NCI-H446 (cell line): ENCODE measurements at regions not wholly inside any gene's neighbourhood (a gene's known extent, or its start where the extent isn't known, plus 50 kb on each side); places are given as distances from the start of the nearest gene placed in this dataset.

Experiments
- DNase-seq, 2 experiments: peaks; one replicate each; lab custom pipeline; 2025; lab: John Stamatoyannopoulos, UW

DNA sequence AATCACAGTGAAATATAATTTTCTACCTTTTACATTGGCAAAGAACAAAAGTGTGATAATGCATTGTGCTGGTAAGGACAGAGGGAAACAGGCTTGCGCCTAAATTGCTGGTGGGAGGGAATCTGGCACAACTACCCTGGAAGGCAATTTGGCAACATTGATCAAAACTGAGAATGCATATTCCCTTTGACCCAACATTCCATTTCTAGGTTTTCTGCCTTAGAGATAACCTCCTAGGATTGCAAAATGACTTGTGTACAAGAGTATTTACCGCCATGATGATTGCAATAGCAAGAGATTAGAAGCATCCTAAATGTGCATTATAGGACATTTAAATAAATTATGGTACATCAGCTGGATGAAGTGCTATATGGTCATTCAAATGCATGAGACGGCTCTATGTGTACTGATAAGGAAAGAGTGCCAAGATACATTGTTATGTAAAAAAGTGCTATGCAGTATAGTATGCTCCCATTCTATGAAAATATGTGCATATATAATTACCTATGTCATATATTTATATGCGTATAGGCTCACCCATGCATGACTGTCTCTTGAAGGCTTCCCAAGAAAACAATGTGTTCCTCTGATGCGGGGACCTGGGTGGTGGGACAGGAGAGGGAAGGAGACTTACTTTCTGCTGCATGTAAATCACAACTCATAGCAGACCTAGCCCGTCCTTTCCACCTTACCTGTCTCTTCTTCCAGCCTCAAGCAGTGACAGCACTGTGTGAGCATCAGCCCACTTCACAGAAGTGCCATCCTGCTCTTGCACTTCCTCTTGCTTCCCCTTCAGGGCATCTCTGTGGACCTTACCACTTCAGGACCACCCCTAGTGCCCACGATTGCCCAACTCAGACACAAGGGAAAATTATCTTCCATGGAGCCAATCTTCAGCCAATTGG, 249.9 kb upstream of the TLE3 start:
- no peak for DNase-seq

- DNase-seq, result no peak
Measured at GRCh38 chr15:70345251-70346019, 247.7 kb upstream of the TLE3 start.

- DNase-seq, result no peak
Measured at GRCh38 chr15:70344666-70345065, 246.9 kb upstream of the TLE3 start.

GRCh38 chr15:70343961-70344621, 246.4 kb upstream of the TLE3 start:
- DNase-seq, result no peak

DNA sequence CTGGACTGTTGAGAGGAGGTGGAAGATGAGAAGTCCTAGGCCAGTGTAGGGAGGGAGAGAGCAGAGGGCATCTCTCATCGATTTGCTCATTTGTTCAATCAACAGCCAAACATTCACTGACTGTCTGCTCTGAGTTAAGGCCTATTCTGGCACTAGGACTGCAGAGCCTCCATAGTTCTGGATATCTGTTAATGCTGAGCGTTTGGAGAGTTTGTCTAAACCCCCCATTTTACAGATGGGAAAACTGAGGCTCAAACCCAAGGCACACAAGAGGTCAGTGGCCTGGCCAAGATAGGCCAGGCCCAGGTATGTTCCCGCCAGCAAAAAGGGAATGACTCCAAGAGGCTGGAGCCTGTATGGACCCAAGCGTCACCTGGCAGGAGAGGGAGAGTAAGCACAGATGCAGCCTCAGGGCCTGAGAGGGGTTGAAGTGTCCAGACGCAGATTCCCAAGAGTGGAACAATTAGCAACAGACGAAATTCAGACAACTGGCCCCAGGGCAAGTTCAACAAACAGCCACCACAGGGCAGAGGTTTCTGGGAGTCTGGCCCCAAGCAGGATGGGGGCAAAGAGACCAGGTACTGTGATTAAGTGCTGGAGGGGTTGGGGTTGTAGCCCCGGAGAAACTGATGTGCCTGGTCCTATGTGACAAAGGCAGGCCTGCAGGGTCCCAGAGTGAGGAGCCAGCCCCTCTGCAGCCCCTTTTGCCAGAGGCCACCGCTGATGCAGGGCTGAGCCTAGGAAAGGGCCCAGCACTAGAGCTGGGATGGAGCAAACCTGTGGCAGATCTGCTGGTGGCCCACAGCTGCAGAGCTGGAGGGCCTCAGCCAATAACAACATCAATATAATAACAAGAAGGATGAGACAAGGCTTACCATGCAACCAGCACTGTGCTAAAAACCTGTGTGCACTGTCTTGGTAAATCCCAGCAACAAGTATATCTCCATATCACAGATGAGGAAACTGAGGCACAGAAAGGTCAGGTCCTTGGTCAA, 245.1 kb upstream of the TLE3 start:
- DNase-seq, result no peak

- DNase-seq, result no peak
Measured at GRCh38 chr15:70342141-70342540, 244.4 kb upstream of the TLE3 start.

GRCh38 chr15:70341566-70341965, 243.8 kb upstream of the TLE3 start:
- DNase-seq, result no peak

GRCh38 chr15:70340494-70340870, 242.8 kb upstream of the TLE3 start:
- DNase-seq, result no peak

GRCh38 chr15:70339571-70340493, 242.1 kb upstream of the TLE3 start:
- no peak for DNase-seq

- DNase-seq, result no peak
Measured at GRCh38 chr15:70337277-70338186, 239.8 kb upstream of the TLE3 start.

DNA sequence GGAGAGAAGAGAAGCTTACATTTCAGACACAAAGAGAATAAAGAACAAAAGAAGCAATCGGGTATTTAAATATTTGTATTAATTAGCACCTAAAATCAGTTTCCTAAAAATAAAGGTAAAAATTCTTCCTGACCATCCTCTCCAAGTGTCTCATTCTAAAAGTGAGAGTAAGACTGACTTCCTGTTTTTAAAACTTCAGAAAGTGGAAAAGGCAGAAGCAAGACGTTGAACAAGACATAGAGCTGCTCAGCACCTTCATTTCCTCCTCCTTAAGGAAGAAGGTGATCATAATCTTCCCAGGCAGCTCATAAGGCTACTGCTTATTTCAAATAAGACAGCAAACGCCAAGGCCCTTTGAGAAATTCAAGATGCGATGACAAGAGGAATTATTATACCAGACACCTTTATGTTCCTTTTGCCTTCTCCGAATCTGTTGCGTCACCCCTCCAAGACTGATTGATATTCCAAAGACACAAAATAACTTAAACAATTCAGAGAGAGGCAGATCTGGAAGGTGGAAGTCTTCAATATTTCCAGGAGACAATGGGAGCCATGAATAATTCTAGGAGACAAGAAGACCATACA, 238.8 kb upstream of the TLE3 start:
- DNase-seq, result no peak

- DNase-seq, result no peak
Measured at GRCh38 chr15:70334286-70334685, 236.6 kb upstream of the TLE3 start.

- DNase-seq, result no peak
Measured at GRCh38 chr15:70329179-70329578, 231.5 kb upstream of the TLE3 start.

DNA sequence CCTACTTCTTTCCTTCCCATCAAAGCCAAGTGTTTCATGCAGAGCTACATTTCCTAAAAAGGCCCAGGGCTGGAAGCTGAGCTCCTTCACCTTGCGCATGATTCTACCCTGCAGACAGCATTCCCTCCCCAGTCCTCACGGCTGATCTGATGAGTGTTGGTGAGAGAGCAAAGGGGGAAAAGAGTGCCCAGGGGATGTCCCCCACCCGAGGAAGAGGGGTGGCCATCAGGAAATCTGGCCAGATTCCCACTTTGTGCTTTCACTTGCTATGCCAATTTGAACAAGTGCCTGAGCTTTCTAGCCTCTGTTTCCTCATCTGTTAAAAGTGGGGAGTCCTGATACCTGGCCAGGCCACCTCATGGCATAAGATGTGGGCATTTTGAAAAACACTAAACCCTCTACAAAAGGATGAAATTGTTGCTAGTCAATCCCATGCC, 231.0 kb upstream of the TLE3 start:
- DNase-seq, result no peak

DNA sequence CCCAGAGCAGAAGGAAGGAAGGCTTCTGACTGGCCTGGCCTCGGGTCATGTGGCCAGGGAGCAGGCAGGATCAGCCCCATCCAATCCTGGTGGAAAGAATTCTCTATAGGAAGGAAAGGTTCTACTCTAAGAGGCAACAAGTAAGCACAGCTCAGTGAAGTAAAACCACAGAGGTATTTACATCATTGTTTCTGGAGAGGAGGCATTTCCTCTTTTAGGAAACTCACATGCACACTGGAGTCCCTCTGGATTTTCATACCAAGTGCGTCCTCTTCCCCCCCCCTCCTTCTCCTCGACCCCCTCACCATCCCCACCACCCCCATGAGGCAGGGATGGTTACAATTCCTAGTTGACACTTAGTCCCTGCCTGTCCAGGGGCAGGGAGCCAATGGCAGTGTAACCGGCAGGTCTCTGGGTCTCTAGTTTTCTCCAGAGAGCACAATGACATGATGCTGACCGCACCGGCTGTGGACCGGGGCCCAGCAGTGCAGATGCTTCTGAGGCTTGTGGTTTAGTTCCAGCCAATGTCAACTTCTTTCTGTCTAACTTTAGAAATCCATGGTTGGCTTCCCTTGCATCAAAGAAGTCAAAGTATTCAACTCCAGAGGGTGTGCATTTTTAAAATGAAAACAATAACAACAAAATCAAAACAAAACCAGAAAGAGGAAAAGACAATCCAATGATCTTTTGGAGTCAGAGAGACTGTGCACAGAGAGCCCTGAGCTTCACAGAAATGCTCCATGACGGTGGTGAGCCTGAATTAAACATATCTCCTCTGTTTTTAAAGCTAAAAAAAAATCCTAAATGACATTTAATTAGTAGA, 230.3 kb upstream of the TLE3 start:
- no peak for DNase-seq

DNA sequence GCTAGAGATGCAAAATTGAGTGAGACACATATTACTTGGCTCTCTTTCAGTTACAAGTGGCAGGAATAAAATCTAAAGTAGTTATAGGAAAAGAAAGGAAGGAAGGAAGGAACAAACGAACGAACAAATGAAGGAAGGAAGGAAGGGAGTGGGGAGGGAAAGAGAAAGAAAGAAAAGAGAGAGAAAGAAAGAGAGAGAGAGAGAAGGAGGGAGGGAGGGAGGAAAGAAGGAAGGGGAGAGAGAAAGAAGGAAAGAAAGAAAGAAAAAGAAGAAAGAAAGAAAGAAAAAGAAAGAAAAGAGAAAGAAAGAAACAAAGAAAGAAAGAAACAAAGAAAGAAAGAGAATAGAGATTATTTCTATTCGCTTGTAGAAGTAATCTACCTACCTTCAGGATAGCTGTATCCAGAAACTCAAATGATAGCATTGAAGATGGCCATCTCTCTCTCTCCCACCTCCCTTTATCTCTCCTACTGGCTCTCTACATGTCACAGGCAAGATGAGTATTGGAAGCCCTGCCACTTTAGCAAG, 229.7 kb upstream of the TLE3 start:
- no peak for DNase-seq
